T-helper 22 cell (primary cell): ENCODE measurements at regions not wholly inside any gene's neighbourhood (a gene's known extent, or its start where the extent isn't known, plus 50 kb on each side); places are given as distances from the start of the nearest gene placed in this dataset.
"Not testable (repeated sequence)": the region's sequence is repeated elsewhere in the genome, so short reads cannot be mapped to it uniquely, and the experiment has no call there.

Experiments
- DNase-seq: peaks from one replicate; pipeline ENCODE4 v3.0.0-alpha.2; 2020; ENCODE audit warnings: low read depth

GRCh38 chr12:93080452-93080851 is 151.4 kb upstream of the EEA1 start:
- no peak for DNase-seq

GRCh38 chr12:93080994-93081809 is 152.1 kb upstream of the EEA1 start:
- no peak for DNase-seq

GRCh38 chr12:93081810-93082165 is 152.7 kb upstream of the EEA1 start:
- no peak for DNase-seq

- DNase-seq: no peak
These were observed 156.5 kb upstream of the EEA1 start for GRCh38 chr12:93085383-93086287.

GRCh38 chr12:93086288-93086727 is 157.2 kb upstream of the EEA1 start:
- DNase-seq: no peak

GRCh38 chr12:93087840-93088610 is 158.9 kb upstream of the EEA1 start:
- DNase-seq: no peak

- DNase-seq: no peak
These were observed 160.9 kb upstream of the EEA1 start for GRCh38 chr12:93089805-93090569.

- DNase-seq: no peak
These were observed 161.7 kb upstream of the EEA1 start for GRCh38 chr12:93090731-93091172.

GRCh38 chr12:93091886-93092648 is 163.0 kb upstream of the EEA1 start:
- DNase-seq: no peak

- no peak for DNase-seq
These were observed 163.5 kb upstream of the EEA1 start for GRCh38 chr12:93092649-93092945.

- no peak for DNase-seq
These were observed 164.1 kb upstream of the EEA1 start for GRCh38 chr12:93093243-93093642.

GRCh38 chr12:93094222-93094621 is 165.1 kb upstream of the EEA1 start:
- not testable (repeated sequence) for DNase-seq

GRCh38 chr12:93094988-93095737 is 166.1 kb upstream of the EEA1 start:
- no peak for DNase-seq

- no peak for DNase-seq
These were observed 168.3 kb upstream of the EEA1 start for GRCh38 chr12:93097417-93097816.

GRCh38 chr12:93098077-93098476 is 169.0 kb upstream of the EEA1 start:
- DNase-seq: peak; percentile 4

- no peak for DNase-seq
These were observed 170.7 kb upstream of the EEA1 start for GRCh38 chr12:93099792-93100191.

GRCh38 chr12:93100610-93101009 is 171.5 kb upstream of the EEA1 start:
- no peak for DNase-seq

GRCh38 chr12:93101367-93101766 is 172.3 kb upstream of the EEA1 start:
- DNase-seq: no peak

- DNase-seq: no peak
These were observed 173.2 kb upstream of the EEA1 start for GRCh38 chr12:93102312-93102711.

- DNase-seq: no peak
These were observed 173.6 kb upstream of the EEA1 start for GRCh38 chr12:93102744-93103143.
